Vagina (tissue), 2 donors: ENCODE measurements at regions not wholly inside any gene's neighbourhood (a gene's known extent, or its start where the extent isn't known, plus 50 kb on each side); places are given as distances from the start of the nearest gene placed in this dataset.

Source experiments
- DNase-seq, 2 donors: peaks; one replicate each; pipeline ENCODE4 v3.0.0-alpha.2; 2017; ENCODE audit errors: extremely low spot score in 2 of 2
- H3K27ac ChIP-seq: fragments of 200-600 bp; sonication (generic); one replicate; pipeline ENCODE4 v1.5.1; 2019
- H3K27me3 ChIP-seq: fragments of 200-600 bp; sonication (generic); one replicate; pipeline ENCODE4 v1.5.1; 2019
- H3K36me3 ChIP-seq, 2 donors: fragments of 200-600 bp; sonication (generic); one replicate each; pipeline ENCODE4 v1.5.1; 2017 to 2019
- H3K4me1 ChIP-seq: fragments of 200-600 bp; sonication (generic); one replicate; pipeline ENCODE4 v1.5.1; 2019
- H3K4me3 ChIP-seq, 2 donors: fragments of 200-600 bp; sonication (generic); 1 replicate in 1 of 2; 2 replicates in 1 of 2; pipeline ENCODE4 v1.5.1; 2016 to 2019
- H3K9me3 ChIP-seq: fragments of 200-600 bp; sonication (generic); one replicate; pipeline ENCODE4 v1.5.1; 2019
- POLR2A ChIP-seq, 2 donors: fragments of 450-650 bp; IDR thresholded peaks; one replicate each; pipeline ENCODE4 v1.6.1; 2017; ENCODE audit warnings: antibody characterized with exemption in 2 of 2, mild to moderate bottlenecking in 2 of 2, moderate library complexity in 2 of 2
- POLR2AphosphoS5 ChIP-seq, 2 donors: sonication (generic); formaldehyde crosslinking; IDR thresholded peaks; one replicate each; pipeline ENCODE4 v1.9.0; 2017; ENCODE audit warnings: antibody characterized with exemption in 2 of 2, mild to moderate bottlenecking in 2 of 2, low read depth in 1 of 2; ENCODE audit not compliant: insufficient read depth in 1 of 2
- intact Hi-C: fragments of 100-400 bp; cut with DNase I; formaldehyde crosslinking; loops from one replicate; pipeline ENCODE4 v1.15.1; 2023
- TF ChIP-seq, protein P1 (sequence below), 3 experiments: fragments of 450-650 bp in 2 of 3; fragments of 200-600 bp in 1 of 3; sonication (generic) in 1 of 3; IDR thresholded peaks; one replicate each; pipeline ENCODE4 v1.5.1; 2017 to 2019; ENCODE audit warnings: antibody characterized with exemption in 3 of 3, mild to moderate bottlenecking in 2 of 3, moderate library complexity in 2 of 3

DNA sequence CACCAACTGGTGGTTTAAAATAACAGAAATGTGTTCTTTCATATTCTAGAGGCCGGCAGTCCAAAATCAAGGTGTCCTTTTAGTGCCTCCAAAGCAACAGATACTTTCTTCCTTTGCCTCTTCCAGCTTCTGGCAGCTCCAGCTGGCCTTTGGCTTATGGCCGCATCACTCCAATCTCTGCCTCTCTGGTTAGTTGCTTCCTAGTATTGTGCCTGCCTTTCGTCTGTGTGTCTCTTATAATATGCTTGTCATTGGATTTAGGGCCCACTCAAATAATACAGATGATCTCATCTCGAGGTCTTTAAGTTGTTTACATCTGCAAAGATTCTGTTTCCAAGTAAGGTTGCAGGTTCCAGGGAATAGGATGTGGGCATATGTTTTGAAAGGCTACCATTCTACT, 855.2 kb upstream of the ID2 start:
- no peak overlapping the region for H3K27ac ChIP-seq
- no peaks in the 10 kb centered on the region for H3K4me1 ChIP-seq
- TF ChIP-seq, protein P1, sequence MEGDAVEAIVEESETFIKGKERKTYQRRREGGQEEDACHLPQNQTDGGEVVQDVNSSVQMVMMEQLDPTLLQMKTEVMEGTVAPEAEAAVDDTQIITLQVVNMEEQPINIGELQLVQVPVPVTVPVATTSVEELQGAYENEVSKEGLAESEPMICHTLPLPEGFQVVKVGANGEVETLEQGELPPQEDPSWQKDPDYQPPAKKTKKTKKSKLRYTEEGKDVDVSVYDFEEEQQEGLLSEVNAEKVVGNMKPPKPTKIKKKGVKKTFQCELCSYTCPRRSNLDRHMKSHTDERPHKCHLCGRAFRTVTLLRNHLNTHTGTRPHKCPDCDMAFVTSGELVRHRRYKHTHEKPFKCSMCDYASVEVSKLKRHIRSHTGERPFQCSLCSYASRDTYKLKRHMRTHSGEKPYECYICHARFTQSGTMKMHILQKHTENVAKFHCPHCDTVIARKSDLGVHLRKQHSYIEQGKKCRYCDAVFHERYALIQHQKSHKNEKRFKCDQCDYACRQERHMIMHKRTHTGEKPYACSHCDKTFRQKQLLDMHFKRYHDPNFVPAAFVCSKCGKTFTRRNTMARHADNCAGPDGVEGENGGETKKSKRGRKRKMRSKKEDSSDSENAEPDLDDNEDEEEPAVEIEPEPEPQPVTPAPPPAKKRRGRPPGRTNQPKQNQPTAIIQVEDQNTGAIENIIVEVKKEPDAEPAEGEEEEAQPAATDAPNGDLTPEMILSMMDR (IDR thresholded peaks at IDR 0.05), result no peak
- TF ChIP-seq POLR2AphosphoS5 (IDR thresholded peaks at IDR 0.05; ENCODE audit: insufficient read depth in 1 of 2, low read depth in 1 of 2) (no peak), POLR2A (IDR thresholded peaks at IDR 0.05) (no peak)
- intact Hi-C loops, result no loop called here
- no peak overlapping the region for H3K4me3 ChIP-seq
- H3K27me3 ChIP-seq, result no peaks in the 10 kb centered on the region
- no peak for DNase-seq
- H3K9me3 ChIP-seq, result no peaks in the 10 kb centered on the region
- no peaks in the 10 kb centered on the region for H3K36me3 ChIP-seq

DNA sequence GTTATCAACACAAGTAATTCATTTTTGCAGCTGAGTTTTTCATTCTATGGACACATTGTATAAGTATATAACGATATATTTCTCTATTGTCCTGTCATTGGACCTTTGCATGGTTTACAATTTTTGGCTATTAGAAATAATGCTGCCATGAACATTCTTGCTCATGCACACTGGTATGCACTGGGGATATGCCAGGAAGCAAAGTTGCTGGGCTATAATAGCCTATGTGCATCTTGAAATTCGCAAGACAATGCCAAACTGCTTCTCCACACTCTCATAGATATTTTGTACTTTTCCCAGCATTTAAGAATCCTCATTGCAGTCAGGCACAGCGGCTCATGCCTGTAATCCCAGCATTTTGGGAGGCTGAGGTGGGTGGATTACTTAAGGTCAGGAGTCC, 852.6 kb upstream of the ID2 start:
- no peak for DNase-seq
- Histone ChIP-seq H3K27me3 (no peaks in the 10 kb centered on the region), H3K9me3 (no peaks in the 10 kb centered on the region), H3K4me3 (no peak overlapping the region), H3K27ac (no peak overlapping the region), H3K36me3 (no peaks in the 10 kb centered on the region), H3K4me1 (no peaks in the 10 kb centered on the region)
- intact Hi-C loops, result no loop called here
- no peak for TF ChIP-seq POLR2A (IDR thresholded peaks at IDR 0.05)
- TF ChIP-seq, protein P1 (IDR thresholded peaks at IDR 0.05), result no peak

DNA sequence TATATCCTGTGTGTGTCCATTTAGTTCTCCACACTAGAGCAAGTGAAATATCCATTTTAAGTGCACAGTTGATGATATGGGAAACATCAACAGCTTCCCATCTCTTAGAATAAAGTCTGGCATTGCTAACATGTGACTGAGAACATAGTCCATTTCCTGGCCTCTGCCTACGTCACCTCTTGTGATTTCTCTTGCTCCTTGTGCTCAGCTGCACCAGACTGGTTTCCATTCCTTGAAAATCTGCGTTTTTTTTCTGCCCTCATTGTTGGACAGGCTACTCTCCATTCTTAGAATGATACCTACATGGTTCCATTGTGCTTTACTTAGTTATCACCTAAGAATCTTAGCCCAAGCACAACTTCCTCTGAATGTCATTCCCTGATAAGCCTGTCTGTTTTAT, 851.2 kb upstream of the ID2 start:
- Histone ChIP-seq H3K36me3 (no peaks in the 10 kb centered on the region), H3K9me3 (no peaks in the 10 kb centered on the region), H3K27ac (no peak overlapping the region), H3K27me3 (no peaks in the 10 kb centered on the region), H3K4me3 (no peak overlapping the region), H3K4me1 (no peaks in the 10 kb centered on the region)
- intact Hi-C loops, result no loop called here
- TF ChIP-seq POLR2A (IDR thresholded peaks at IDR 0.05) (no peak), POLR2AphosphoS5 (IDR thresholded peaks at IDR 0.05; ENCODE audit: insufficient read depth in 1 of 2, low read depth in 1 of 2) (no peak)
- TF ChIP-seq, protein P1 (IDR thresholded peaks at IDR 0.05), result no peak
- DNase-seq, result no peak

DNA sequence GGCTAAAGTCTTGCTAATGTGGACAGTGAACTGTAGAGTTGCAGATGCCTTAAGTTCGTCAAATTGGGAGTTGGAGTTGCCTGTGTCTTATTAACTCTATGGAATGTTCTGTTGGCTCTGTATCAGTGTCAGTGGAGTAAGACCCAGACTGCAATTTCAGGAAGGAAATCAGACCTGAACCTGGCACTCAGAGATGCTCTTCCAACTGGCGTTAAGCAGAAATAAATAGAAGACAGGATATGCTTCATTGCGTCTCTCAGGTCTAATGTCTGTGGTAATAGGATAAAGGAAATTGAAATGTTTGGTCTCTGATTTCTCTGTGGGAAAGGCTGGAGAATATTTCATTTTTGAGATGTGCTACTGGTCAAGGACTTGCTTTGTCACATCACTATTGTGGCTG, 846.7 kb upstream of the ID2 start:
- intact Hi-C loops, result no loop called here
- no peaks in the 10 kb centered on the region for H3K36me3 ChIP-seq
- no peak for TF ChIP-seq POLR2A (IDR thresholded peaks at IDR 0.05)
- no peak for TF ChIP-seq POLR2AphosphoS5 (IDR thresholded peaks at IDR 0.05; ENCODE audit: insufficient read depth in 1 of 2, low read depth in 1 of 2)
- TF ChIP-seq, protein P1 (IDR thresholded peaks at IDR 0.05), result no peak

DNA sequence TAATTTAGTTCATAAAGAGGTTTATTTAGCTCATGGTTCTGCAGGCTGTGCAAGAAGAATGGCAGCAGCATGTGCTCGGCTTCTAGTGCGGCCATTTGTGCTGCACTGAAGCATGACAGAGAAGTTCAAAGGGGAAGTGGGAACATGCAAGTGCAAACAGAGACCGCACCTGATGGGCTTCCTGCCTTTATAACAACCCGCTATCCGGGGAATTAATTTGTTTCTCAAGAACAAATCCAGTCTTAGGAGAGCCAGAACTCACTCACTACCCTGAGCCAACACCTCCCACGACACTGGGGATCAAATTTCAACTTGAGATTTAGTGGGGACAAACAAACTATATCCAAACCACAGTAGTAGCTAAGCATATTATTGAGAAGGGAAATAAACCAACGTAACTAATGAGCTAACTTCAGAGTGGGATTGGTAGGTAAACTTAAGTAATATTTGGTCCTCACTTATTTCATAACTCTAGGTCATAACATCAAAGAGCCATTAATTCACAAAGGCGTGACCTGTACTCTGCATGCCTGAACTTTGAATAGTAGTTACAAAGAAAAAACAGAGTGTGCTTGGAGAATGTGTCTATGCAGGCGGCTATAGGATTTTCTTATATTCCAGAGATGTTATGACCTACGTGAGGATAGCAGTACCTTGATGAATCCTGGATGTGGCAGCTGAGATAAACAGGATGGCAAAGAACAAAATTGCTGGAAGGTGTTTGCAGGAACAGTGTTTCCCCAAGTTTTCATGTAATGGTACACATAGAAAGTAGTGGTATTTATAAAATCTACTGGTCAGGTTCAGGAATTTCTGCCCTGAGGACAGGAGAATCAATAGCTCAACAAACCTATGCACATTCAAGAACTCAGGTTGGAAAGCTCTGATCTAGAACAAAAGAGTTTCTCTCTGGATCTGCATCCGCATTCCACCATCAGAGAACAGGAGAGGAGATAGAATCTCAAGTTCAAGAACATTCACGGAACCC, 845.9 kb upstream of the ID2 start:
- H3K27ac ChIP-seq, result no peak overlapping the region
- TF ChIP-seq, protein P1 (IDR thresholded peaks at IDR 0.05), result no peak
- TF ChIP-seq POLR2AphosphoS5 (IDR thresholded peaks at IDR 0.05; ENCODE audit: insufficient read depth in 1 of 2, low read depth in 1 of 2), result no peak
- TF ChIP-seq POLR2A (IDR thresholded peaks at IDR 0.05), result no peak
- intact Hi-C loops, result no loop called here
- no peaks in the 10 kb centered on the region for H3K9me3 ChIP-seq
- no peaks in the 10 kb centered on the region for H3K27me3 ChIP-seq
- H3K4me1 ChIP-seq, result no peaks in the 10 kb centered on the region
- DNase-seq, result no peak
- no peak overlapping the region for H3K4me3 ChIP-seq
- no peaks in the 10 kb centered on the region for H3K36me3 ChIP-seq

More for the DNA sequence above, 846.7 kb upstream of the ID2 start:
- H3K27me3 ChIP-seq, result no peaks in the 10 kb centered on the region
- H3K4me1 ChIP-seq, result no peaks in the 10 kb centered on the region
- no peak overlapping the region for H3K4me3 ChIP-seq
- no peaks in the 10 kb centered on the region for H3K9me3 ChIP-seq
- H3K27ac ChIP-seq, result no peak overlapping the region
- DNase-seq, result no peak
